Activated CD8-positive, alpha-beta memory T cell treated with anti-CD3 and anti-CD28 coated beads for 24 hours (primary cell): ENCODE measurements at regions not wholly inside any gene's neighbourhood (a gene's known extent, or its start where the extent isn't known, plus 50 kb on each side); places are given as distances from the start of the nearest gene placed in this dataset.

Experiments used
- DNase-seq: peaks from one replicate; pipeline ENCODE4 v3.0.0-alpha.2; 2020

DNA sequence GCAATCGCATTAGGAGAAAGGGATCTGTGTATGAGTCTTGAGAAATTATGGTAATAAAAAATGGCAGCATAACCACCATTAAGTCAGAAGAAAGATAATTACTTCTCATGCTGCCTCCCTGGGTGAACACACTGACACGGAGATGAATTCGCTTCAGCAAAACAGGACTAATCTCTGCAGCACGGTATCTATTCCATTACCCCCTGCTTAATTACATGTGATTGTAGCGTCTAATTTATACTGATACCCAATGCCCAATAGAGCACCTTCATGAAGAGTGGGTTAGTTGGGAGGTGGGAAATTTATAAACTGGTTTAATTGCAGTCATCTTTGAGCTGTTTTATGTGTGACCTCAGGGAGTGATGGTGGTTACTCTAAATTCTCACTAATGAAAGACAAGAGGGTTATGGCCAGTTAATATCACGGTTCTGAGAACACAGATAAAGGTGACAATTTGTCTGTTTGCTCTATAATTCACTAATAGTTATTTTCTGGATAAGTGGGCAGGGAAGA lies 476.2 kb upstream of the SULF2 start:
- no peak for DNase-seq

DNA sequence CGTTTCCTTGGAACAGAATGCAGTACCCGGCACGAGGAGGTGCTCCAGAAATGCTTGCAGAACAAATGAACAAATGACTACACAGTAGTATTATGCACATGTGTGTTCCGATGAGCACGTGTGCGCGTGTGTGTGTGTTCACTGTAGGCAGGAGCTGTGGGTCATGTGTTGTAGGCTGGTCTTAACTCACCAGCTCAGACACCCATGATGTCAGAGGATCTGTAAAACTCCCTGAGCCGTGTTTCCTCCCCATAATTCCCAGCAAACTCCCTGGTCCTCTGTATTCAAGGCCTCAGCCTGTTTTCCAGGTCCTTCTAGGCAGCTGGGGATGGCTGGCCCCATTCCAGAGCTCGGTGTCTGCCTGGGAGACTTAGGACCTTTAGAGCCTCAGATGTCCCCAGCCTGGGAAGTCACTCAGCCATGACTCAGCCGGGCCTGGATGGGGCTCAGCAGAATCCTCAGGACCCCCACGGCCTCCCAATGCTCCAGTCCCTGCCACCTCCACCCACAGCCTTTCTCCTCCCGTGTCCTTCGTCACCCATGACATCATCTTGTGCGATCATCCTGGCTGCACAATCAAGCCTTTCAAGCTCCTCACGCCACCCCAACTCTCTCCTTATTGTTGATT lies 475.0 kb upstream of the SULF2 start:
- no peak for DNase-seq

DNA sequence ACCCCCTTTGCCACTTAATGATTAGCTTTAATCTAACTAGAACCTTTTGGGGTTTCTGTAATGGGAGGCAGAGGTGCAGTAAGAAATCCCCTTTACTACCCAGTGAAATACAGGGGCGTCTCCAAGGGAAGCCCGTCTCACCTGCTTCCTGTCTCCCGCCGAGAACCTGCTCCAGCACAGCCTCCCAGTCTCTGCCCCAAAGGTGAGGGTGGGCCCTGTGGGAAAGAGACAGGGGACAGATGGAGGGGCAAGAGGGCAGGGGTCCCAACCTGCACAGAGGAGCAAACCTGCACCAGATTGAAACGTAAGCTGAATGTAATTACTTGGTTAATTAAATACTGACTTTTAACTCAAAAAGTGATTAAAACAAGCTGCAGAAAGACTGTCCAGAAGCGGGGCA lies 474.2 kb upstream of the SULF2 start:
- no peak for DNase-seq

DNA sequence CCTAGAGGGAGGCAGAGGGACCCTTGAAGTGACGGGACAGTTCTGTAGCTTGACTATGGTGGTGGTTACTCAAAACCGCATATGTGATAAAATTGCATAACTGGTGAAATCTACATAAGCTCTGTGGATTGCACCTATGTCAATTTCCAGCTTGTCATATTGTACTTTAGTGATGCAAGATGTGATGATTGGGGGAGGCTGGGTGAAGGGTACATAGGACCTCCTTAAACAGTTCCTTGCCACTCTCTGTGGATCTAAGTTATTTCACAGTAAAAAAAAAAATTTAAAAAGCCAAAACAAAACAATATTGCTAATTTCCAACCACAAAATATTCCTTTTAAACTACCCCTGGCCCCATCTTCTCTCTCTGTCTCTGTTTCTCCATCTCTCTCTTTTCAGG lies 472.6 kb upstream of the SULF2 start:
- DNase-seq = no peak

DNA sequence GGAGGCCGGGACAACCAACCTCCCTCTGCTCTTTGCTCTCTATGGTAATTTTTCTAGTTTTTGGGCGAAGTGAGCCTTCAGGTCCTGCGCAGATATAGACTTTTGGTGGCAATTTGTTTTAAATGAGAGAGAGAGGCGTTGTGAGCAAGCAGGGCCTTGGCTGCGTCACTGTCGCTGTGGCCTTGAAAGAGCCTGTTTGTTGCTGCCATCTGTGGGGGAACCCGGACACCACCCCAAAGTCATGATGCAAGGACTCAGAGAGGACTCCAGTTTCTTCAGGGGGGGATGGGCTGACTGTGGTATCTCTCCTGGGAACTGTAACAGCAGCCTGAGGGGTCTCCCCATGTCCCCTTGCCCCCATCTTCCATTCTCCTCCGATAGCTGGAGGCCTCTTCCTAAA lies 462.7 kb upstream of the SULF2 start:
- no peak for DNase-seq

DNA sequence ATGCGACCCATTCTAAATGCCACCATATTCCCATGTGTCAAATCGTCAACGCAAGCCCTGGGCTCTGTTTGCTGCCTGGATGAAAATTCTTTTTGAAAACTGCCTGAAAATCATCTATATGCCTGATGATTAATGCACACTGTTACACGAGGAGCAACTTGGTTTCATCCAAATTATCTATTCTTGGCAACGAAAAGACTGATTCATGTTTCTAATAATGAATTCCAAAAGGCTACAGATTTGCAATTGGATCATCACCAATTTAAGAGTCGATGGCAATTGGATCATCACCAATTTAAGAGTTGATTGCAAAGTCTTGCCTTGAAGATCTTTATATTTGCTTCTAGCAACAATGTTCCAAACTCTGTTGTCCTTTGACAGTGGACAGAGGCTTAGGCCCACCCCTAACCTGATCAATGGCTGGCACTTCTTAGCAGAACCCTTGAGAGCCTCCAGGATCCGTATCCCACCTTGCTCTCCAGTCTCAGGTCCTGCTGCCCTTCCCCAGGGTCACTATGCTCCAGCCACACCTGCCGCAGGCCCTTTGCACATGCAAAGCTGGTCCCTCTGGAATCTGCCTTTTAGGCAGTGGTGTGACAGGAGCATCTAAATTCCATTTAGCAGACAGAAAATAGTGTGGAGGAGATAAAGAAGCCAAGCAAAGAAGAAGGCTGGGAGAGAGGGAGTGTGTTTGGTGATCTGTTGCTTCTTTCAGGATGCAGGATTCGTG lies 460.9 kb upstream of the SULF2 start:
- DNase-seq = no peak

DNA sequence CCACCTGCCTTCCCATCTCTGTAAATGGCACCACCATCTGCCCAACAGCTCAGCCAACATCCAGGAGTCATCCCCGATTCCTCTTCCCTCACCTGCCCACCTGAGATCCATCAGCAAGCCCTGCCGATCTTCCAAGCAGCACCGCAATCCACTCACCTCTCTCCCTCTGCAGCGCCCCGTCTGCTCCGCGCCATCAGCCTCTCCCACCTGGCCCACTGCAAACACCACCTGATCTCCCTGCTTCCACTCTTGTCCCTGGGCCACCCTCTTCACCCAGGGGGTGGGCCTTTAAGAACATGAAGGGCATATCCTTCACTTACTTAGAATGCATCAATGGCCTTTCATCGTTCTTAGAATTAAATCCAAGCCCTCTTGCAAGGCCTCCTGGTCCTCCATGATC lies 457.3 kb upstream of the SULF2 start:
- DNase-seq = no peak

DNA sequence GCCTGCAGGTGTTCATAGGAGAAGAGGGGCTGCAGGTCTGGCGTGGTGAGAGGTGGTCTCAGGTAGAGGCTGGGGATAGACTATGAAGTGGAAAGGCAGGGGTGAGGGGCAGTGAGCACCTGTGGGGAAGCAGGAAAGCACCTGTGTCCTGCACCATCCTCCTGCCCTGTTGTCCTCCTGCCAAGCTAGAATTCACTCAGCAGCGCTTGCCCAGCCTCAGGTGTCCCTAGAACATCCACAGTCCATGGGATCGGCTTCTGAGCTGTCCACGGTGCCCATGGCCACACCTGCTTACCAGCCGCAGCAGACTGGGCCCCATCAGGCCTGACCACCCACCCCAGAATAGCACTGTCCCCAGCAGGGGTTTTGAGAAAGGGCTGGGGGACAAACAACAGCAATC lies 456.2 kb upstream of the SULF2 start:
- DNase-seq = no peak

DNA sequence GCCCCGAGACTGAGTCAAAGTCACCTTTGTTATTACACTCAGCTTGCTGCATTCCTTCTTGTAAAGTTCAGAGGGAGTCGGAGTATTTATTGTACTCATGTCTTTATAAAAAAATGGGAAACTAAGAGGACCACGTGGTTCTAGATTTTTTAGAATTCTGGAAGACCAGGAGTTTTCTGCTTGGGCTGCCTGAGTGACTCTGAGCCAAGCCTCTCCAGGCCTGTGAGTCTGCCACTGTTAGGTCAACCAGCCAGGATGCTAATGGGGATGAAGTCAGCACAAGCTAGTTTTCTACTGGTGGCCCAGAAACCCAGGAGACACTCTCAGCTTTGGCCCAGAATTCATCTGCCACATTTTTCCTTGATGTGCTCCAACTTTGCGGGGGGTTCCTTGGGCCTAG lies 453.5 kb upstream of the SULF2 start:
- no peak for DNase-seq

DNA sequence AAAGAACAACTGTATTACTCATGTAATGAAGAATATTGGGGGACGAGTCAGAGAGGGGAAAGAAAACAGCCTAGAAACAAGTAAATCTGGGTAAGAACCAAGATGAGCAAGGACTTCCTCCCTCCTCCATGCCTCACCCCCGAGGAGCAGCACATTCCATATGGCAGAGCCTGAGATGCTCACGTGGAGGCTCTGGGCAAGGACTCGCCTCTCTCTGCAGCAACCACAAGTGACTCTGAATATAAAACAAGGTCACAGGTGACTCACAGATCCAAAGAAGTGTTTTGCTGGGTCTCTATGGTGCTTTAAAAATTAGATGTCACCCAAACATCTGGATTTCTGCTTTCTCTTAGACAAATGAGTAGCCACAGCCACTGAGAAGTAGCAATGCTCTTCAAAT lies 453.0 kb upstream of the SULF2 start:
- DNase-seq = no peak

DNA sequence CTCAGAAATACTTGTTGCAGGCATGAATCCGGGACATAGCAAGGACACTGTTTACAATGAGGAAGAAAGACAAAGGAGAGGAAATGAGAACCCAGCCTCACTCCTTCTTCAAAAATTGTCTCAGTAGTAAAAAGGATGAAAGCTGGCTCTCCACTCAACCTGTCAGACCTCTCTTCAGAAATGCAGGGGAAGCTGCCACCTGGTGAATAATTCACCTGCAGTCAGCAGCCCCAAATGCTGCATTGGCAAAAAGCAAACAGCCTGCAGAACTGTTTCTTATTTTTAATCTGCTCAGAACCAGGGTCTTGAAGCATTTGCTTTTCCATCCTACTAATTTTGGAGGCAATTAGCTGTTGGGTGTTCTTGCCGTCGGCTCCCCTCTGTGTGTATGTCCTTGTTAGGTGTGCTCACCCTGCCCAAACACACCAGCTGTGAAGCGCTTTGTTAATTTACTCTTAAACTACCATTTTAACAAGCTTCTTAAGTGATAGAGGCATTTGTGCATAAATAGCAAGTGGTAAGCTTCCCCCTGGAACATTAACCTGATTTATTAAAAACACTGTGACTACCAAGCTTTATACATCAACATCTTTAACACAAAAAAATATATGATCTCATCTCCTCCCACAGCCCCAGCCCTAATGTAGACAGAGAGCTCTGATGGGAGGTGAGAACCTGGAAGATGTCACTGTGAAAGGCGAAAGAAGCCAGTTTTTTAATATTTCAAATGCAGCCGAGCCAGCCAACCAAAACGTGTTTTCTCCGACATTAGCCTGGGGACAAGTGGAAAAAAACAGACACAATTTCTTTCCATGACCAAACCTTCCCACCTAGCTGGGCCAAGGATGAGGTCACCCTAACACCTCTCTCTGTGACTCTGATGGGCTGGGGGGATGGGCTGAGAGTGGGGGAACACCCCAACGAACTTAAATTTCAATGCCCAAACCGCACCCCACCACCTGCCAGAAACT lies 451.0 kb upstream of the SULF2 start:
- no peak for DNase-seq

DNA sequence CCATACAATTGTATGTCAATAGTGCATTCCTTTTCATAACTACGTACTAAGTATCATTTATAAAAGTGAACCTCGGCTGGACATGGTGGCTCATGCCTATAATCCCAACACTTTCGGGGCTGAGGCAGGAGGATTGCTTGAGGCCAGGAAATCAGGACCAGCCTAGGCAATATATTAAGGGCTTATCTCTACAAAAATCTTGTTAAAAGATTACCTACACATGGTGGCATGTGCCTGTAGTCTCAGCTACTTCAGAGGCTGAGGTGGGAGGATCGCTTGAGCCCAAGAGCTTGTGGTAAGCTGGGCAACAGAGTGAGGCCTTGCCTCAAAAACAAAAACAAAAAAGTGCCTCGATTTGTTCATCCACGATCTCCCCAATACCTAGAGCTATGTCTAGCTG lies 449.7 kb upstream of the SULF2 start:
- no peak for DNase-seq

DNA sequence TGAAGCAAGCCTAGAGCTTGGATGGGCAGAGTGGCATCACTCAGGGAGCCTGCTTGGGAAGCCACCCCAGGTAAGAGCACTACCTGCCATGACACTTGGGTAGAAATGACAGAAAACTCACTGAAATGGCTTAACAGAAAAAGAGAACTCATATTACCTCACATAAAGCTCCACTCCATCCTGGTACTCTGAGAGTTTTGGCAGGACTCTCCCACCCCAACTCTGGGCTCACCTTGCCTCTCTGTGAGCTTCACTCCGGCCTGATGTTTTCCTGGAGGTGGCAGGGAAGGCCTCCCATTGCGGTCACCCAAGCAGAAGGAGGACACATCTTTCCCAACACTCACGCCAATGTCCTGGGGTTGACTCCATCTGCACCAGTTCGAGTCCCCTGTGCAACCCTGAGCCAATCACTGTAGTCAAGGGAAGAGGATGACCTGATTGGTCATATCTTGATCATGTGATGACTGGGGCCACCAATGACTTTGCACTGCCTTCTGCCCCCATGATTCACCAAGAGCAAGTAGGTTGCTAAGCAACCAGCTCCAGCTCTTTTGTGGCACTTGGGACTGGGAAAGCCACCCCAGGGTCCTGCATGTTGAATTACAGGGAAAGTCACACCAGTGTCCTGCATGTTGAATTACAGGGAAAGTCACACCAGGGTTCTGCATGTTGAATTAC lies 446.1 kb upstream of the SULF2 start:
- DNase-seq = no peak

DNA sequence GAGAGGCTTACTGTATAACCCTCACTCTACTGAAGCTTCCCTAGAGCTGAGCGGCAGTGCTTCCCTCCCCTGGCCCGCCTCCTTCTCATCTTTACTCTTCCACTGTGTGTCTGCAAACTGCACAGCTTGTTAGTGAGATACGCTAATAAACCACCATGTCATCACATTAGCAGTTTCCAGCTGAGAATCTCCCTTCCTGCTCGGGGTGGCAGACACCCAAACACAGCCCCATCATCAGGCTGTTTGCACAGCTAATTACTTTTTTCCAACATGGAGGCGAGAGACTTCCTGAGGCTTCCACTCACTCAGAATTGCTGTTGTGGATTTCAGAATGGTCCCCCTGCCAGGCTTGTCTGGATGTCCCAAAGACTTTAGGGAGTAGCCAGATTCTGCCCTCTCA lies 444.9 kb upstream of the SULF2 start:
- DNase-seq = no peak

DNA sequence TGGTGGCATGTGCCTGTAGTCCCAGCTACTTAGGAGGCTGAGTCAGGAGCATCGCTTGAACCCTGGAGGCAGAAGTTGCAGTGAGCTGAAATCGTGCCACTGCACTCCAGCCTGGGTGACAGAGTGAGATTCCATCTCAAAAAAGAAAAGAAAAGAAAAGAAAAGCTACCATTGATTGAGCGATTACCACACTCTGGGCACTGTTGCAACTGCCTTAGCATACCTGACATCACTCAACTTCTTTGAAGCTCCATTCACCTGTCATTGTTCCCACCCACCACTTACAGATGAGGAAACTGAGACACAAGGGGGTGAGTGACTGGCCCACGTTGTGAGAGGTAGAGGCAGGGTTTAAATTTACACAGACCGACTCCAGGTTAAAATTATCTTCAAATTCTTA lies 442.1 kb upstream of the SULF2 start:
- DNase-seq = no peak

DNA sequence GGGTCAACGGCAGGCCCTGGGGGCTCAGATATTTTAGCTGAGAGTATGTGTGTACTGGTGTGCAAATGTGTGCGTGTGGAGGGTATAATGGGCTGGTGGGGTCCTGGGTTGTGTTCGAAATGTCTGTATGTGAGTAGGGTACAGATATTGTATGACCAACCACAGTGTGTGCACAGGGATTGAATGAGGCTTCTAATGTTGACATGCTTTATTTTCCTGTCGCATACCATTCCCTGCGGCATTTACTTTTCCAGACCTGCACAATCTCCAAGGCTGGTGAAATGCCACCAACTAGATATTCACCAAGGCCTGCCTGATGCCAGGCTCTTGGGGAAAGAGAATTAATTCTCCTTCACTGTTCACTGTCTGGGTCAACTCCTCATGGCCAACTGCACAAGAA lies 441.4 kb upstream of the SULF2 start:
- no peak for DNase-seq

DNA sequence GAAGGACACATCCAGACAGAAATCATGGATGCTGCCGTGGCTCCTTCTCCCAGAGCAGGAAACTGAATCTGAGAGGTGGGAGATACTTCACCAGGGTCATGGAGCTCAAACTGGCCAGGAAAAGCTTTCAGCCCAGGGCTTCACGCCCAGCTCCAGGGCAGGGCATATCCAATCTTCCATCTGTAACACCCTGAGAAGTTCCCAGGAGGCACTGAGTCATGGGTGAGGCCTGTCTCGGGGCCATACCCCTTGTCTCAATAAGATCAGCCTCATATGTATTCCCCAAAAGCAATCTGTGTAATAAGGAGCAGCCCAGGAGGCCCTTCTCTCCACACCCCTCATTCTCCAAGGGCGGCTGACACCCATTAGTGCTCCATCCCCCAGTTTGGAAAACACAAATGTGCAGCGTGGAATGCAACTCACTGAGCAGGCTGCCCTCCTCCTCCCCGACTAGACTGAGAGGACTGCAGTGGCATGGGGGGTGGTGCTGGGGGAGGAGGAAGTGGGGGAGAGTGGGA lies 439.3 kb upstream of the SULF2 start:
- no peak for DNase-seq

DNA sequence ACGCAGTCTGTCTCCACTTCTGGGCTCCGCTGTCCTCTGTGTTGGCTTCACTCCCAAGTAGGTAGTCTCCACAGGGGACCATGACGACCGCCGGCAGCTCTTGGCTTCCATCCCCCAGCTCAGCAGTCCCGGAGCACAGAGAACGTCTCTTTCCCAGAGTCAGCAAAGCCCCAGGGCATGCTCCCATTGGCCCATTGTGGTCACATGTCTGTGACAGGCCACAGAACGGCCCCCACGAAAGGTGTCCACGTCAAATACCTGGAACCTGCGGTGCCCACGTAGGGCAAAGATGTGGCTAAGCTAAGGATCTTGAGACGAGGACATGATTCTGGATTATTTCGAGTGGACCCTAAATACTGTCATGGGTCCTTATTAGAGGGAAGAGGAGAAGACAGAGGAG lies 438.4 kb upstream of the SULF2 start:
- no peak for DNase-seq

DNA sequence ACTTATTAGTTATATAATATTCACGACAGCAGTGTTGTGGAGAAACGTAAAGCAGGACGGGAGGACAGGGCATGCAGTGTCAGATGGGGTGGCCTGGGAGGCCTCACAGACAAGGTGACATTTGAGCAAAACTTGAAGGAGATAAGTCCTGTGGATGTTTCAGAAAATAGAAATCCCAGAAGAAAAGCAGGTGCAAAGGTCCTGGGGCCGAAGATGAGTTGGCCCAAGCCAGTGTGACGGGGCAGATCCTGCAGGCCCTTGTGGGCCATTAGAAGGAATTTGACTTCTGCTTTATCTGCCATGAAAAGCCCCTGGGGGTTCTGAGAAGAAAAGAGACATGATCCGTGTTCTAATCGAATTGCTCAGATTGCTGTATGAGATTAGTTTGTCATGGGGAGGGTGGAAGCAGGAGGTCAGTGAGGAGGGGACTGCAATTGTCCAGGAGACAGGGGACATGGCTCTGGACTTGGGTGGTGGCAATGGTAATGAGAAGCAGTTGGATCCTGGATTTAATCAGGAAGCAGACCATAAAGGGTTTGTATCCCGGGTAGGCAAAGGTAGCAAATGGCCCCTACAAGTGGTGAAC lies 437.4 kb upstream of the SULF2 start:
- no peak for DNase-seq

DNA sequence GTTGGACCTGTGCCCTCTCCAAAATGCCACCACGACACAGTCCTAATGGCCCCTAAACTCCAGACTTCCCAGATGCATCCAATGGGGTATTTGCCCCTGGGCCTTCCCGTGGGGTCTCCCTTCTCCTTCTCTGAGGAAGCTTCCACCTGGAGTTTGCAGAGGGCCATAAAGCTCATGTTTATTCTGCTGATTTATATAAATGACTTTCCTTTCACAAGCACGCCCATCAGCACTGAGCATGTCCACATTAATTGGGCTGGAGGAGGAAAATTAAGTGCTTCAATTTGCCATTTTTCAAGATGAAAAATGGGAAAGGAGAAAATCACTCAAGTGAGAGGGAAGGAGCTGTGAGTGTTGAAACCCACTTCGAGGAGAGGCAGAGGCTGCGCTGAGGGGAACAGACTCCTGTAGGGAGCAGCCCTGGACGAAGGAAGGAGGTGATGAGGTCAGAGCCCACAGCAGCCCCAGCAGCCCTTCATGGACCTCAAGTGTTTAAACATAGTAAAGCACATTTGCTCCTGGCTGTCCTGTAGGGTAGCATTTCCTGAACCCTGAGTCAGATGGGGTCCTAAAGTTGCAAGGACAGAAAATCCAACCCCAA lies 434.9 kb upstream of the SULF2 start:
- no peak for DNase-seq

DNA sequence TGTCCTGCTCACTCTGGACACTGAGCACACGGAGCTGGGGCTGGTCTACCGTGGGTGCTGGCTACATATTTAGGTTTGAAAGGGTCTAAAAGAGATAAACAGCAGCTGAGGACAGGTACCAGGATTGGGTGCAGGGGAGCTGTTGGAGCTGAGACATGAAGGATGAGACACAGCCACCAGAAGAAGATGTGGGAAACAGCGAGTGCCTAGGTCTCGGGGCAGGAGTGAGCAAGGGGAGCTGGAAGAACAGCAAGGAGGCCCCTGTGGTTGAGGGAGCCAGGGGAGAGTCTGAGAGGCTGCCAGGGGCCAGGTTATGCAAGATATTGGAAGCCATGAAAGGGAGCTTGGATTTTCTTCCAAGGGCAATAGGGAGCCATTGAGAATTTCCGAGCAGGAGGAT lies 434.0 kb upstream of the SULF2 start:
- DNase-seq = no peak

DNA sequence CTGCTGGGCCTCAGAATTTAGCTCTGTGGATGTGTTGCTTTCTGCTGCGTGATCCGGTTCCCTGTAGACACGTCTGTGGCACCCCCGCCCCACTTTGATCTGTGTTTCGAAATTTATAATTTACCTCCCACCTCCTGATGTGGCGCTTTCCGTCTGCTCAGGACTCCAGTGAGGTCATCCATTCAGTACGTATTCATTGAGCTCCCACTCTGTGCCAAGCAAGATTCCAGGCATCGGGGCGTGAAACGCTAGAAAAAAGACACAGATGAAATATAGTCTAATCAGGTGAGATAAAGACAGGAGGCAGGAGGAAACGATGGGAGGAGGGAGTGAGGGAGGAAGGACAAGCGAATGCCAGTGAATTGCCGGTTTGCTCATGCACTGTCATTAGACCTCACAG lies 431.9 kb upstream of the SULF2 start:
- DNase-seq = no peak
